Stimulated activated CD4-positive, alpha-beta T cell treated with anti-CD3 and anti-CD28 coated beads, Interleukin-1b, Interleukin-23, amount 100 ng/mL, for 24 hours (primary cell): ENCODE measurements at regions not wholly inside any gene's neighbourhood (a gene's known extent, or its start where the extent isn't known, plus 50 kb on each side); places are given as distances from the start of the nearest gene placed in this dataset.
"Not testable (repeated sequence)": the region's sequence is repeated elsewhere in the genome, so short reads cannot be mapped to it uniquely, and the experiment has no call there.

Experiments
- DNase-seq, 4 experiments: peaks; one replicate each; pipeline ENCODE4 v3.0.0-alpha.2; 2020; ENCODE audit warnings: low read depth in 4 of 4, low spot score in 1 of 4

DNA sequence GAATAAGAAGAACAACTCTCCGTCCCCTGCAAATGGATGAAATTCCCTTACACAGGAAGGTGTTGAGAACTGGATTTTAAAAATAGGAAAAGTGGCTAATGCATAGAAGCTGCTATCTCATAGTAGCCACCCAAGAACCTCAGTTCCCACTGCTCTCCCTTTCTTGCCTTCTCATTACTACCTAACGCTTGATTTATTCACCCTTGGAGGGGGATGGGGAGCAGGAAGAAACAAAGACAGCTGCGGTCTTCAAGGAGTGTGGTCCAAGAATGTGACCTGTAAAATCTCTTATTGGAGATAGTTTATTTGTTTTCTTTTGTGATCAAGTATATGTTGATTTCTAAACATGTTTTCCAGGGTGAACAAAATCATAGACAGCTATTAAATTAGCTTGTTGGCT is 274.1 kb upstream of the CTNNB1 start:
- no peak for DNase-seq

- DNase-seq = no peak
Observed at GRCh38 chr3:40930131-40930538, 269.2 kb upstream of the CTNNB1 start.

DNA sequence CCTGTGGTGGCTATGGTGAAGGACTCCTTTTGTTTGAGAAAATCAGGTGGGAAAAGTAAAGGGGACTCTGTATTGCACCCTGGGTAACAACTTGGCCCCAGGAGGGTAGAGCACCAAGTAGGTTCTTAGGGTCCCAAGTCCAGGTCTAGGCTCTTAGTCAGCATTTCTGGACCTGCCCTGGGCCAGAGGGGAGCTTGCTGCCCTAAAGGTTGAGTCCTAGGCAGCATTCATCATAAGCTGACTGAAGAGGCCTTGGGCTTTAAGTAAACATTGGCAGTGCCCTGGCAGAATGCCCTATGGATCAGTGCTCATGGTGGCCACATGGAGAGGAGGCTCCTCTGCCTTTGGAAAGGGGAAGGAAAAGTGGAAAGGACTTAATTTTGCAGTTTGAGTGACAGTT is 268.5 kb upstream of the CTNNB1 start:
- no peak for DNase-seq

DNA sequence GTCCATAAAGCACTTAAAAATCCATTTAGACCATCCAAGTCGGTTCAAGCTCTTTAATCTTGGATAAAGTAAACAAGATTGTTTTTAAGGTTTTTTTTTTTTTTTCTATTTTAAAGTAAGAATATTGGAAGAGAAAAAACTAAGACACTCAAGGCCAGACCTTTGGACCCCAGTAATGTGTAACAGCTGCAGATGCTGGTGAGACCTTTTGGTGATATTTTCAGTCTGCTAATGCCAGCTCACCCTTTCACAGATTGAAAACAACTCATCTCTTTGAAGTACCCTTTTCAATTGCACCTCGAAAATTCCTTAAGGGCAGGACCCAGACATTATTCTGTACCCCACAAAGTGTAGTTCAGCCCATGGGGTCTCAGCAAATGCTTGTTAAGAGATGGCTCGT is 260.7 kb upstream of the CTNNB1 start:
- DNase-seq = no peak

DNA sequence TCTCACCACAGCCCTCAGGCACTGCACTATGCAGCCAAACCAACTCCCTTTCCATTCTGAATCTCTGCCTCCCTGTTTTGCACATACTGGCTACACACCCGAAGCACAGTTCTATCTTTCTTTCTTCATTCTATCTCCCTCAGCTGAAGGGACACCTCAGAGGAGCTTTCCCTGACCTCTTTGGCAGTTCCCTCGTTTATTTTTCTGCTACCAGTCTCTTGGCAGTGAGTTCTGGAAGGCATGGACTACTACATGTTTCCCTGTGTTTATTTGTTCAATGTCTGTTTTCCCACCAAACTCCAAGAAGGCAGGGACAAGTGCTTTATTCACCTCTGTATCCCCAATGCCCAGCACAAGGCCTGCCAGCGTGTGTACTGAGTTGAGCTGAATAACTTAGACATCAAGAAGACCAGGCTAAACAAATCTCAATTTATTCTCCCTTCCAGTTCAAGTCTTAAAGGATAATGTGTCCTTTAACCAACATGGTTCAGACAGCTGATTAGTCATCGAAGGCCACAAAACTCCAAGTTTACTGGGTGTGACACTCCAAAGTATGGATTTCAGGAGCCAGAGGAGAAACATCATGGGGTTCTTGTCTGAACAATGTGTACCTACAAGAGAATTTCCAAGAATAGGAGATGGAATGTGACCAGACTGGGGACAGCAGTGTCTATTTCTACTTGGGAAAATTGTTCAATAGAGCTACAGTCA is 260.1 kb upstream of the CTNNB1 start:
- DNase-seq = no peak

DNA sequence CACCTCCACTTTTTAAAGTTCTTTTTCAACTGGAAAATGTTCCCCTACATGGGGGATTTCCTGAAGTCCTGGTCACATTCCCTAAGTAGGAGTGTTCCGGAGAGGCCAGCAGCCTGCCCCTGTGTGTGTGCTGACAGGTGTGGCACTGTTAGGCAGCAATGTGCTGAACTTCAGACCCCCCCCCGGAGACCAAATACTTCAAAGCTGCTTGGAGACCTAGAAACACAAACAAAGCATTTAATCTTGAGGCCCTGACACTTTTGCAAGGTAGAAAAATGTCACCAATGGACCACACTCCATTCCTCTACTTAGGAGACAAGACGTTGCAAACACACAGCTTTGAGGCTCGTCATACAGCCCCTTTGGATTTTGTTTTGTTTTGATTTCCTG is 259.6 kb upstream of the CTNNB1 start:
- no peak for DNase-seq

- DNase-seq = no peak
Observed at GRCh38 chr3:40940651-40941050, 258.7 kb upstream of the CTNNB1 start.

DNA sequence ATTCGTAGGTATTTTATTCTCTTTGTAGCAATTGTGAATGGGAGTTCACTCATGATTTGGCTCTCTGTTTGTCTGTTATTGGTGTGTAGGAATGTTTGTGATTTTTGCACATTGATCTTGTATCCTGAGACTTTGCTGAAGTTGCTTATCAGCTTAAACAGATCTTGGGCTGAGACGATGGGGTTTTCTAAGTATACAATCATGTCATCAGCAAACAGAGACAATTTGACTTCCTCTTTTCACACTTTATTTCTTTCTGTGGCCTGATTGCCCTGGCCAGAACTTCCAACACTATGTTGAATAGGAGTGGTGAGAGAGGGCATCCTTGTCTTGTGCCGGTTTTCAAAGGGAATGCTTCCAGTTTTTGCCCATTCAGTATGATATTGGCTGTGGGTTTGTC is 252.3 kb upstream of the CTNNB1 start:
- not testable (repeated sequence) for DNase-seq

- DNase-seq = not testable (repeated sequence)
Observed at GRCh38 chr3:40949347-40949746, 250.0 kb upstream of the CTNNB1 start.

- DNase-seq = no peak
Observed at GRCh38 chr3:40951636-40952035, 247.7 kb upstream of the CTNNB1 start.

GRCh38 chr3:40961104-40961857 is 238.0 kb upstream of the CTNNB1 start:
- DNase-seq = no peak

DNA sequence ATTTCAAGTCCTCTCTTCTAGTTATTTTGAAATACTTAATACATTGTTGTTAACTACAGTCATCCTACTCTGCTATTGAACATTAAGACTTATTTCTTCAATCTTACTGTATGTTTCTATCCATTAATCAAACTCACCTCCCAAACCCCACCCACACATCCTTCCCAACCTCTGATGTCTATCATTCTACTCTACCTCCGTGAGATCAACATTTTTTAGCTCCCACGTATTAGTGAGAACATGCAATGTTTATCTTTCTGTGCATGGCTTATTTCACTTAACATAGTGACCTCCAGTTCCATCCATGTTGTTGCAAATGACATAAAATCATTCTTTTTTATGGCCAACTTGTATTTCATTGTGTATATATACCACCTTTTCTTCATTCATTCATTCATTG is 236.6 kb upstream of the CTNNB1 start:
- no peak for DNase-seq

GRCh38 chr3:40968666-40969065 is 230.6 kb upstream of the CTNNB1 start:
- no peak for DNase-seq

DNA sequence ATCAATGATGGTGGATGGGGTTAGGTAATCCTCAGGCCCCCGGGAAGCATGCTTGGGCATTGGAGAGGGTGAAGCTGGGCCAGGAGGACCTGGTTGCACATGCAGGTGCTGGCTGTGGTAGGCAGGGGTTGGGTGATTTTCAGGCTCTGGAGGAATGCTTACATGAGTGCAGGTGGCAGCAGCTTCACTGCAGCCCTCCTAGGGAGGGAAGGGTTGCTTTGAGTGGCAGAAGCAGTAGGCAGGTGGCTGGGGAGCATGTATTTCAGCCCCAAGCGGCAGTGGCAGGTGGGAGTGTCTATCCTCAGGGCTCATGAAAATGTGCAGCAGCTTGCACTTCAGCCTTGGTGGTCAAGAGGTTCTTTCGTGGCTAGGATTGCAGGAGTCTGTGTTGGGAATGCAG is 230.0 kb upstream of the CTNNB1 start:
- no peak for DNase-seq

- DNase-seq = no peak
Observed at GRCh38 chr3:40969756-40970466, 229.4 kb upstream of the CTNNB1 start.

GRCh38 chr3:40971191-40972168 is 227.8 kb upstream of the CTNNB1 start:
- DNase-seq = no peak

GRCh38 chr3:40972350-40972749 is 227.0 kb upstream of the CTNNB1 start:
- DNase-seq = no peak

DNA sequence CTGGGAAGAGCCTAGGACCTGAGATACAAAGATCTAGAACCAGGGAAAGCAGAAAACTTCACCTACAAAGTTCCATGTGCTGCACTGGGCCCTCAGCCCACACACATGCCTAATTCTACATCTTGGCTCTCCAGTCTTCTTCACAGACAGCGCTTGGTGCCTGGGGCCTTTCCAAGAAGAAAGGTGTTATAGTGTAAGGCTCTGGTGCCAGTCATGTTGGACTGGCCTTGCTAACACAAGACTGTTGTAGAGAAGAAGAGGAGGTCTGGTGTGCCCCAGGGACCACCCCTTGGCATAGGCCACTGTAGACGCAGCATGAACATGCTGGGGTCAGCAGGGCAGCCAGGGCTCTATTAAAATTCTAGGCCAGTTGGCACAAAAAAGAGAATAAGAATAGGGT is 226.2 kb upstream of the CTNNB1 start:
- DNase-seq = no peak

DNA sequence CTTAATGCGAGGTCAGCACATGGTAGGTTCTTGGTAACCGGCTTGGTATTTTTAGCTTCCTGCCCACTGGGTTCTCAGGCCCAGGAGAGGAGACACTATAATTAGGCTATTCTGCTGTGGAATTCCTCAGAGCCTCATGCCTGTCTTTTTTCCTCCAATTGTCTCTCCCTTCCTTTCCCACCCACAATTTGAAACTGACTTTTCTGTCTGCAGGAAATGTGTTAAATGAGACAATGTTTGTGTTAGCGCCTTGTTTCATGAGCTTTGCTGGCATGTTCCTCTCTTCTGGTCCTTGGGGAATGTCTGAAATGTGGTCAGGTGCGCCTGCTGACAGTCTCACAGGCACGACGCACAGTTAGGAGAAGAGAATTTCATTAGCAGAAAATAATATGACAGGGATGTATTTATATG is 223.6 kb upstream of the CTNNB1 start:
- no peak for DNase-seq

- no peak for DNase-seq
Observed at GRCh38 chr3:40976241-40976640, 223.1 kb upstream of the CTNNB1 start.

GRCh38 chr3:40978442-40978841 is 220.9 kb upstream of the CTNNB1 start:
- no peak for DNase-seq
